Spleen (tissue), 11 donors: ENCODE measurements at regions not wholly inside any gene's neighbourhood (a gene's known extent, or its start where the extent isn't known, plus 50 kb on each side); places are given as distances from the start of the nearest gene placed in this dataset.

Experiments
- DNase-seq: peaks from one replicate; pipeline ENCODE4 v3.0.0-alpha.2; 2020
- H3K27ac ChIP-seq, 8 donors: fragments of 200-600 bp; sonication (generic) in 7 of 8; 1 replicate in 4 of 8; 2 replicates in 4 of 8; pipeline versions ENCODE4 v1.5.0 to v1.8.0; 2016 to 2021; ENCODE audit warnings: inconsistent platforms in 4 of 8, mild to moderate bottlenecking in 4 of 8, moderate library complexity in 1 of 8
- H3K27me3 ChIP-seq, 7 donors: fragments of 200-600 bp; sonication (generic) in 6 of 7; replicated peaks in 1 of 7; 1 replicate in 4 of 7; 2 replicates in 3 of 7; pipeline versions ENCODE4 v1.5.0 to v1.8.0; 2016 to 2021; ENCODE audit warnings: inconsistent platforms in 3 of 7, mild to moderate bottlenecking in 1 of 7
- H3K36me3 ChIP-seq, 6 donors: fragments of 200-600 bp; sonication (generic) in 5 of 6; 1 replicate in 4 of 6; 2 replicates in 2 of 6; pipeline versions ENCODE4 v1.5.0 to v1.8.0; 2016 to 2021; ENCODE audit warnings: inconsistent platforms in 2 of 6
- H3K4me1 ChIP-seq, 6 donors: fragments of 200-600 bp; sonication (generic) in 5 of 6; 1 replicate in 3 of 6; 2 replicates in 3 of 6; pipeline versions ENCODE4 v1.5.0 to v1.8.0; 2016 to 2021; ENCODE audit warnings: inconsistent platforms in 3 of 6
- H3K4me3 ChIP-seq, 8 donors: fragments of 200-600 bp; sonication (generic) in 7 of 8; 1 replicate in 4 of 8; 2 replicates in 4 of 8; pipeline versions ENCODE4 v1.5.0 to v1.8.0; 2016 to 2021; ENCODE audit warnings: inconsistent platforms in 4 of 8, mild to moderate bottlenecking in 4 of 8, moderate library complexity in 2 of 8
- H3K9me3 ChIP-seq, 8 donors: fragments of 200-600 bp; sonication (generic) in 7 of 8; 1 replicate in 4 of 8; 2 replicates in 4 of 8; pipeline versions ENCODE4 v1.5.0 to v1.8.0; 2016 to 2021; ENCODE audit warnings: inconsistent platforms in 4 of 8
- POLR2A ChIP-seq, 3 donors: fragments of 450-650 bp; IDR thresholded peaks; one replicate each; pipeline ENCODE4 v1.5.1; 2017; ENCODE audit warnings: antibody characterized with exemption in 3 of 3, mild to moderate bottlenecking in 1 of 3
- POLR2AphosphoS5 ChIP-seq, 3 donors: sonication (generic); formaldehyde crosslinking; IDR thresholded peaks; one replicate each; pipeline ENCODE4 v1.5.1; 2017; ENCODE audit warnings: antibody characterized with exemption in 3 of 3
- WGBS, 5 donors: extraction: QIAGEN DNeasy Blood & Tissue Kit in 3 of 5; methylation state at CpG; one replicate each; pipeline versions ENCODE4 v1.1.5 to v1.1.7; 2013 to 2018; 5-methylcytosine and 5-hydroxymethylcytosine counted together
- intact Hi-C: fragments of 100-400 bp; cut with DNase I; formaldehyde crosslinking; loops from one replicate; pipeline ENCODE4 v1.15.0; 2023; ENCODE audit warnings: low total_unique reads
- TF ChIP-seq, protein P1 (sequence below), 11 experiments: fragments of 200-600 bp in 7 of 11; fragments of 450-650 bp in 4 of 11; sonication (generic) in 4 of 11; IDR thresholded peaks in 8 of 11; conservative IDR thresholded peaks in 3 of 11; 1 replicate in 7 of 11; 2 replicates in 4 of 11; pipeline versions ENCODE4 v1.4.0 to v1.8.0; 2016 to 2021; ENCODE audit warnings: antibody characterized with exemption in 11 of 11, inconsistent platforms in 4 of 11, mild to moderate bottlenecking in 1 of 11
- donor health status: healthy with polysubstance abuse.
- donor health status: DM: no; HTN: no; CAD: no; lungs with moderate emphysema.
- donor health status: DM: no; HTN: no; CAD: no.
- donor health status: Bipolar disorder and iron deficiency.
- donor health status: healthy.
- donor health status: DM: no; HTN: no; CAD: no.
- donor health status: DM: yes; HTN: yes; CAD: no.

DNA sequence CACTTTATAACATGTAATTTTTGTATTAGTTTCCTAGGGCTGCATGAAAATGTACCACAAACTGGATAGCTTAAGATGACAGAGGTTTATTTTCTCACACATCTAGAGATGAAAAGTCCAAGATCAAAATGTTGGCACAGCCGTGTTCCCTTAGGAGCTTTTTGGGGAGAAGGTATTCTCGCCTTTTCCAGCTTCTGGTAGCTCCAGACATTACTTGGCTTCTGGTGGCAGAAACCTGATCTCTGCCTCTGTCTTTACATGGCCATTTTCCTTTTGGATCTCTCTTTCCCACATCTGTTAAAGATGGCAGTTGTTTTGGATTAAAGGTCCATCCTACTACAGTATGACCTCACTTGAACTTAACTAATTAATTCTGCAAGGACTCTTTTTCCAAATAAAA, 885.7 kb upstream of the CDH8 start:
- 72 to 87% (median 75%) methylated on average over 2 of the region's 2 CpGs for WGBS, 5 donors

DNA sequence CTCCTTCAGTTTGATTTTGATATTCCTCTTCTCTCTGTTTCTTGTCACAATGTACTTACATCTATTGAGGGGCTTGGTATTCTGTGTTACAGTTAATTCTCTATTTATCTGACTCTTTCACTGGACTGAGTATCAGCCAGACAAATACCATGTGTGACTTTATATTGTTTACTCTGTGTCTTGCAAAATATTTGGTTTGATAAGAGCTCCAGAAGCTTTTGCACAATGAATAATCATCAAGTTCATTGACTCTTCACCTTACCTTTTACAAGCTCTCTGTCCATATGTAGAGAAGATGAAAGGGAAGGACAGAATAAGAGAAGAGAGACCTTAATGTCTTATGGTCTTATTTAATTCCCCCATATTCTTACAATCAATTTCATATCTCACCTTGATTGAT, 877.7 kb upstream of the CDH8 start:
- H3K27ac ChIP-seq = no peak overlapping the region
- H3K27me3 ChIP-seq = no peaks in the 10 kb centered on the region
- H3K4me1 ChIP-seq = no peaks in the 10 kb centered on the region
- TF ChIP-seq POLR2A (IDR thresholded peaks at IDR 0.05) = no peak
- TF ChIP-seq POLR2AphosphoS5 (IDR thresholded peaks at IDR 0.05) = no peak
- TF ChIP-seq, protein P1, sequence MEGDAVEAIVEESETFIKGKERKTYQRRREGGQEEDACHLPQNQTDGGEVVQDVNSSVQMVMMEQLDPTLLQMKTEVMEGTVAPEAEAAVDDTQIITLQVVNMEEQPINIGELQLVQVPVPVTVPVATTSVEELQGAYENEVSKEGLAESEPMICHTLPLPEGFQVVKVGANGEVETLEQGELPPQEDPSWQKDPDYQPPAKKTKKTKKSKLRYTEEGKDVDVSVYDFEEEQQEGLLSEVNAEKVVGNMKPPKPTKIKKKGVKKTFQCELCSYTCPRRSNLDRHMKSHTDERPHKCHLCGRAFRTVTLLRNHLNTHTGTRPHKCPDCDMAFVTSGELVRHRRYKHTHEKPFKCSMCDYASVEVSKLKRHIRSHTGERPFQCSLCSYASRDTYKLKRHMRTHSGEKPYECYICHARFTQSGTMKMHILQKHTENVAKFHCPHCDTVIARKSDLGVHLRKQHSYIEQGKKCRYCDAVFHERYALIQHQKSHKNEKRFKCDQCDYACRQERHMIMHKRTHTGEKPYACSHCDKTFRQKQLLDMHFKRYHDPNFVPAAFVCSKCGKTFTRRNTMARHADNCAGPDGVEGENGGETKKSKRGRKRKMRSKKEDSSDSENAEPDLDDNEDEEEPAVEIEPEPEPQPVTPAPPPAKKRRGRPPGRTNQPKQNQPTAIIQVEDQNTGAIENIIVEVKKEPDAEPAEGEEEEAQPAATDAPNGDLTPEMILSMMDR (IDR thresholded peaks at IDR 0.05 in 8 of 11, conservative IDR thresholded peaks at IDR 0.05 in 3 of 11) = no peak
- intact Hi-C loops = no loop called here
- DNase-seq = no peak
- H3K9me3 ChIP-seq = peaks cover 0 to 29% (median 6%) of the 10 kb centered on the region in 8 donors
- H3K36me3 ChIP-seq = no peaks in the 10 kb centered on the region
- no peak overlapping the region for H3K4me3 ChIP-seq

More for the DNA sequence above, 885.7 kb upstream of the CDH8 start:
- DNase-seq = no peak
- Histone ChIP-seq H3K4me3 (no peak overlapping the region), H3K36me3 (no peaks in the 10 kb centered on the region), H3K4me1 (no peaks in the 10 kb centered on the region), H3K27me3 (no peaks in the 10 kb centered on the region), H3K27ac (no peak overlapping the region), H3K9me3 (peaks cover 0 to 7% (median 0%) of the 10 kb centered on the region in 8 donors)
- intact Hi-C loops = no loop called here
- TF ChIP-seq POLR2AphosphoS5 (IDR thresholded peaks at IDR 0.05) = no peak
- TF ChIP-seq, protein P1 (IDR thresholded peaks at IDR 0.05 in 8 of 11, conservative IDR thresholded peaks at IDR 0.05 in 3 of 11) = no peak
- no peak for TF ChIP-seq POLR2A (IDR thresholded peaks at IDR 0.05)

DNA sequence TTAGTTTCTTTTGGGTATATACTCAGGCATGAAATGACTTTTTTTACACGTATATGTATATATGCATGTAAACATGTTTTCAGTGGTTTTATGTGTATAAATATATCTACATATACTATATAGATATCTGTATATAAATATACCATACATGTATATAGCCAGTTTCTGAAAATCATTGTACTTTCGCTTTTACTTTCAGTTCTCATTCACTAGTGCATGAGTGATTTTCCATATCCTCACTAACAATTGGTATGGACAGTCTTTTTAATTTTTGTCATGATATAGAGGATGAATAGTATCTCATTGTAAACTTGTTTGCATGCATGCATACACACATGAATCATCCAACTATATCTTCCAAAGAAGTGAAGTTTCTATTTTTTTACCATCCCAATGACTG, 877.1 kb upstream of the CDH8 start:
- WGBS, 5 donors = 80 to 94% (median 89%) methylated on average over 2 of the region's 2 CpGs
- no peak overlapping the region for H3K4me3 ChIP-seq
- H3K9me3 ChIP-seq = peaks cover 0 to 29% (median 6%) of the 10 kb centered on the region in 8 donors
- no peak for DNase-seq
- no peaks in the 10 kb centered on the region for H3K27me3 ChIP-seq
- TF ChIP-seq POLR2A (IDR thresholded peaks at IDR 0.05) = no peak
- TF ChIP-seq, protein P1 (IDR thresholded peaks at IDR 0.05 in 8 of 11, conservative IDR thresholded peaks at IDR 0.05 in 3 of 11) = no peak
- TF ChIP-seq POLR2AphosphoS5 (IDR thresholded peaks at IDR 0.05) = no peak
- no peaks in the 10 kb centered on the region for H3K4me1 ChIP-seq
- H3K27ac ChIP-seq = no peak overlapping the region
- intact Hi-C loops = no loop called here
- H3K36me3 ChIP-seq = no peaks in the 10 kb centered on the region

DNA sequence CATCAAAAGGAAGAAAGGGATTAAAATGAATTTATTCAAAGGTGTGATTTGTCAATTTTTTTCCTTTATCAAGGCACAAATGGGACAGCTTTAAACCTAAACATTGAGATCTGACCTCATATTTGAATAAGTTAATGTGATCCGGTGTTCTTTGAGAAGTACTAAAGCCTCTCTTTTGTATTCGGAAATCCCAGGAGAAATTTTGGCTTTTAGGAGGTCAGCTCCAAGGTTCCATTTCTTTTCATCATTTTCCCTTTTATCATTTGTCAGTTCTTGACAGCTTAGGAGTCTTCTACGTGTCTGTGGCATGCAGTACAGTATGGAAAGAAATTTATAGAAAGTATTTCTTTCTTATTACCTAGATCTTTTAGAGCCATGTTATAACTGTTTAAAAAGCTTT, 873.4 kb upstream of the CDH8 start:
- WGBS, 5 donors = 55 to 79% (median 68%) methylated on average over 3 of the region's 3 CpGs
- no peaks in the 10 kb centered on the region for H3K27me3 ChIP-seq
- DNase-seq = no peak
- no peaks in the 10 kb centered on the region for H3K4me1 ChIP-seq
- no peak overlapping the region for H3K27ac ChIP-seq
- intact Hi-C loops = no loop called here
- peaks cover 0 to 32% (median 7%) of the 10 kb centered on the region in 8 donors for H3K9me3 ChIP-seq
- H3K4me3 ChIP-seq = no peak overlapping the region
- TF ChIP-seq POLR2AphosphoS5 (IDR thresholded peaks at IDR 0.05) (no peak), POLR2A (IDR thresholded peaks at IDR 0.05) (no peak)
- TF ChIP-seq, protein P1 (IDR thresholded peaks at IDR 0.05 in 8 of 11, conservative IDR thresholded peaks at IDR 0.05 in 3 of 11) = no peak
- H3K36me3 ChIP-seq = no peaks in the 10 kb centered on the region
